ENCODE measurements at regions not wholly inside any gene's neighbourhood (a gene's known extent, or its start where the extent isn't known, plus 50 kb on each side); places are given as distances from the start of the nearest gene placed in this dataset.

GRCh38 chr7:94062372-94062771 is 58.2 kb upstream of the BET1 start:
- Histone ChIP-seq H2AFZ (ENCODE audit: low read length) (0 out of 2 replicates have a peak overlapping the region, but pooled peaks have one; percentile 20), H3K9ac (replicated peaks in 1 of 4; ENCODE audit: extremely low read depth in 1 of 4, low read depth in 3 of 4, low read length in 3 of 4) (no peak overlapping the region), H3K4me1 (replicated peaks in 1 of 4; ENCODE audit: control insufficient read depth in 3 of 4, insufficient read depth in 4 of 4, low read length in 3 of 4) (no peaks in the 10 kb centered on the region), H4K5ac (ENCODE audit: insufficient read length, low read depth, low read length) (no peak overlapping the region), H3K18ac (ENCODE audit: extremely low read depth, low read length) (no peak overlapping the region), H3K27me3 (replicated peaks in 1 of 4; ENCODE audit: control insufficient read depth in 3 of 4, extremely low read depth in 1 of 4, insufficient read depth in 3 of 4, low read length in 3 of 4) (no peaks in the 10 kb centered on the region), H3K14ac (ENCODE audit: insufficient read length) (no peak overlapping the region), H3K9me3 (ENCODE audit: insufficient read depth in 2 of 2, low read depth in 1 of 2, low read length in 1 of 2) (no peaks in the 10 kb centered on the region), H2BK20ac (ENCODE audit: low read length) (no peak overlapping the region), H3K79me1 (ENCODE audit: low read depth, low read length) (no peaks in the 10 kb centered on the region), H3K23me2 (ENCODE audit: low read depth, low read length) (no peaks in the 10 kb centered on the region), H2BK12ac (ENCODE audit: low read depth, low read length) (no peak overlapping the region), H3K4me2 (ENCODE audit: insufficient read depth in 1 of 2, low read depth in 2 of 2, low read length in 2 of 2) (no peak overlapping the region), H2BK120ac (replicated peaks; ENCODE audit: low read depth, low read length) (no peak overlapping the region), H4K8ac (ENCODE audit: extremely low read depth, insufficient read depth, low read length) (no peak overlapping the region), H2BK15ac (ENCODE audit: low read length) (no peak overlapping the region), H3K27ac (ENCODE audit: low read depth, low read length) (no peak overlapping the region), H3K56ac (replicated peaks; ENCODE audit: insufficient read length, low read depth, low read length) (no peak overlapping the region), H3K23ac (ENCODE audit: insufficient read length) (no peak overlapping the region), H3K4ac (replicated peaks; ENCODE audit: insufficient read length, low read depth, low read length) (no peak overlapping the region), H4K20me1 (replicated peaks in 1 of 2; ENCODE audit: control insufficient read depth in 1 of 2, insufficient read depth in 2 of 2, low read length in 2 of 2) (peaks cover 0 to 1% of the 10 kb centered on the region in 2 experiments), H3K79me2 (ENCODE audit: control insufficient read depth in 1 of 2, insufficient read depth in 2 of 2, low read length in 2 of 2) (no peaks in the 10 kb centered on the region), H3K36me3 (ENCODE audit: control insufficient read depth in 2 of 4, insufficient read depth in 4 of 4, low read length in 3 of 4) (no peaks in the 10 kb centered on the region), H4K91ac (replicated peaks; ENCODE audit: insufficient read length, low read length) (no peak overlapping the region), H3K4me3 (ENCODE audit: extremely low read depth in 1 of 4, insufficient read depth in 2 of 4, low read depth in 3 of 4, low read length in 4 of 4) (no peak overlapping the region), H2BK5ac (ENCODE audit: low read depth, low read length) (no peak overlapping the region), H2AK5ac (ENCODE audit: low read depth, low read length) (no peak overlapping the region)
- CTCF ChIA-PET (ENCODE audit: partially characterized antibody) = interaction anchor here (1.6 kb wide), 1 partner anchor 16 kb away, joined by 3 read pairs; no protein-coding TSS in a partner anchor
- DNase-seq (ENCODE audit: low read depth in 1 of 2, low spot score in 2 of 2) = no peak
- no peak for TF ChIP-seq HDAC6 (IDR thresholded peaks at IDR 0.05; ENCODE audit: low read depth, low read length)
- no peak for TF ChIP-seq SP1 (IDR thresholded peaks at IDR 0.05; ENCODE audit: low read depth, low read length)
- no peak for TF ChIP-seq TBP (IDR thresholded peaks at IDR 0.05; ENCODE audit: low read depth, low read length)
- no peak for TF ChIP-seq JUN (IDR thresholded peaks at IDR 0.05; ENCODE audit: low read depth, low read length)
- no peak for TF ChIP-seq CHD2 (IDR thresholded peaks at IDR 0.05; ENCODE audit: low read length)
- TF ChIP-seq CTBP2 (IDR thresholded peaks at IDR 0.05; ENCODE audit: borderline replicate concordance, insufficient read depth, insufficient read length, low read length) = no peak
- no peak for TF ChIP-seq BACH1 (IDR thresholded peaks at IDR 0.05; ENCODE audit: low read length)
- POLR2A ChIA-PET (ENCODE audit: partially characterized antibody) = no interaction called here
- 71% methylated on average over 3 of the region's 3 CpGs; no CpG with 5 or more reads in 1 of the 2 experiments for WGBS, 2 experiments (ENCODE audit: extremely low coverage in 1 of 2, insufficient coverage in 1 of 2, insufficient read length in 1 of 2, insufficient replicate concordance in 2 of 2, low coverage in 1 of 2, low lambda C conversion rate in 2 of 2, missing lambda C conversion rate in 1 of 2)
- no peak for FAIRE-seq

All from H1 (cell line).